IPS DF 6.9 (cell line): ENCODE measurements at regions not wholly inside any gene's neighbourhood (a gene's known extent, or its start where the extent isn't known, plus 50 kb on each side); places are given as distances from the start of the nearest gene placed in this dataset.

Experiments used
- DNase-seq: peaks from one replicate; pipeline ENCODE4 v3.0.0-alpha.2; 2013; ENCODE audit warnings: low read depth, low spot score
- H3K27ac ChIP-seq: one replicate; pipeline ENCODE4 v1.5.1; 2013; ENCODE audit warnings: low read length, control low read depth
- H3K27me3 ChIP-seq: 2 replicates; pipeline ENCODE4 v1.6.1; 2013; ENCODE audit warnings: mild to moderate bottlenecking, low read length; ENCODE audit not compliant: control insufficient read depth, insufficient read depth
- H3K36me3 ChIP-seq: 2 replicates; pipeline ENCODE4 v1.6.1; 2013; ENCODE audit warnings: low read length; ENCODE audit not compliant: control insufficient read depth, insufficient read depth
- H3K4me1 ChIP-seq: 2 replicates; pipeline ENCODE4 v1.6.1; 2013; ENCODE audit warnings: low read length; ENCODE audit not compliant: control insufficient read depth, insufficient read depth
- H3K4me3 ChIP-seq: 2 replicates; pipeline ENCODE4 v1.5.1; 2013; ENCODE audit warnings: mild to moderate bottlenecking, low read length
- H3K9me3 ChIP-seq: 2 replicates; pipeline ENCODE4 v1.6.1; 2013; ENCODE audit warnings: low read length, inconsistent platforms; ENCODE audit not compliant: control insufficient read depth, insufficient read depth
- WGBS: extraction: QIAGEN DNeasy Blood & Tissue Kit; methylation state at CpG from one replicate; pipeline ENCODE4 v1.1.7; 2013; ENCODE audit warnings: mixed read lengths, missing lambda C conversion rate; ENCODE audit not compliant: insufficient read length, insufficient coverage; 5-methylcytosine and 5-hydroxymethylcytosine counted together

- no peaks in the 10 kb centered on the region for H3K36me3 ChIP-seq
- H3K4me1 ChIP-seq, result no peaks in the 10 kb centered on the region
- no peak overlapping the region for H3K27ac ChIP-seq
- no peak for DNase-seq
- no peaks in the 10 kb centered on the region for H3K9me3 ChIP-seq
- no peaks in the 10 kb centered on the region for H3K27me3 ChIP-seq
- no CpG with 5 or more reads among the region's 5 CpGs for WGBS
- H3K4me3 ChIP-seq, result no peak overlapping the region
Observed at GRCh38 chr9:607417-607816, 234.1 kb upstream of the DMRT1 start.

GRCh38 chr9:613771-614347 is 227.6 kb upstream of the DMRT1 start:
- peaks cover 2% of the 10 kb centered on the region; the same call in 1 of the 2 replicates for H3K4me1 ChIP-seq
- no peaks in the 10 kb centered on the region for H3K9me3 ChIP-seq
- no peak overlapping the region for H3K27ac ChIP-seq
- no peaks in the 10 kb centered on the region for H3K27me3 ChIP-seq
- no peaks in the 10 kb centered on the region for H3K36me3 ChIP-seq
- H3K4me3 ChIP-seq, result no peak overlapping the region
- peak; percentile 41 for DNase-seq
- no CpG with 5 or more reads among the region's 7 CpGs for WGBS

DNA sequence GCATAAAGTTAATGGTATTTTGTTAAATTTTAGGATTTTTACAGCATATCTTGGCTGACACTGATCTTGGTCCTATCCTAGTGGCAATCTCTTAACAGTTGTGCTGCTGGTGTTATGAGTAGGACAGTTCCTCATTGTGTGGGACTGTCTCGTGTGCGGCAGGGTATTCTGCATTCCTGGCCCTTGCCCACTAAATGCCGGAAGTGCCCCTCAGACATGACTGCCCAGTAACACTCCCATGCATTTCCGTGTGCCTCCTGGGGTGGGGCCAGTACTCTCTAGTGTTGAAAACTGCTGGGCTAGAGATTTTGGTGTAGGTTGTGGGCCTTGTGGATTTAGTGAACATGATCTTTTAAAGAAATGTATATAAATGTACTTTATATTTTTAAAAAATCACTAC is 227.1 kb upstream of the DMRT1 start:
- no CpG with 5 or more reads among the region's 4 CpGs for WGBS
- Histone ChIP-seq H3K27ac (no peak overlapping the region), H3K27me3 (no peaks in the 10 kb centered on the region), H3K4me1 (peaks cover 2% of the 10 kb centered on the region; the same call in 1 of the 2 replicates), H3K4me3 (no peak overlapping the region), H3K9me3 (no peaks in the 10 kb centered on the region), H3K36me3 (no peaks in the 10 kb centered on the region)
- no peak for DNase-seq

- Histone ChIP-seq H3K36me3 (no peaks in the 10 kb centered on the region), H3K4me3 (no peak overlapping the region), H3K27me3 (no peaks in the 10 kb centered on the region), H3K27ac (no peak overlapping the region), H3K9me3 (no peaks in the 10 kb centered on the region), H3K4me1 (peaks cover 2% of the 10 kb centered on the region; the same call in 1 of the 2 replicates)
- WGBS, result no CpG with 5 or more reads among the region's 3 CpGs
- DNase-seq, result no peak
Observed at GRCh38 chr9:615756-616155, 225.7 kb upstream of the DMRT1 start.

DNA sequence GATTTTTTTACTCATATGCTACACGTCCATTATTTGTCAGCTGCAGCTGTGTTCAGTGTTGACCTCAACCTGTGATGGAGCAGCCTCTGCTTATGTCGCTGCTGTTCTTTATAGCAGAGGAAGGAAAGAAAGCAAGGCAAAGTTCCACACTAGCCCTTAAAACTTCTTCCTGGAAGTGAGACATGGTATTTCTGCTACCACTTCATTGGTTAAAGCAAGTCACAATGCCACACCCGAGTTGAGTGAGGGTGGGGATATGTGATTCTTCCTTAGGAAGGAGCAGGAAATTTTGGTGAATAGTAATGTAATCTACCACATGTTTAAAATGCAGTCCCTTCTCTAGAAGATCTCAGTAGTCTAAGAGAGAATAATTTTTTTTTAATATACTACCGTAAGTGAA is 224.8 kb upstream of the DMRT1 start:
- no peak for DNase-seq
- Histone ChIP-seq H3K36me3 (no peaks in the 10 kb centered on the region), H3K27me3 (no peaks in the 10 kb centered on the region), H3K4me1 (peaks cover 2% of the 10 kb centered on the region; the same call in 1 of the 2 replicates), H3K4me3 (no peak overlapping the region), H3K27ac (no peak overlapping the region), H3K9me3 (no peaks in the 10 kb centered on the region)
- WGBS, result no CpG with 5 or more reads among the region's 4 CpGs

DNA sequence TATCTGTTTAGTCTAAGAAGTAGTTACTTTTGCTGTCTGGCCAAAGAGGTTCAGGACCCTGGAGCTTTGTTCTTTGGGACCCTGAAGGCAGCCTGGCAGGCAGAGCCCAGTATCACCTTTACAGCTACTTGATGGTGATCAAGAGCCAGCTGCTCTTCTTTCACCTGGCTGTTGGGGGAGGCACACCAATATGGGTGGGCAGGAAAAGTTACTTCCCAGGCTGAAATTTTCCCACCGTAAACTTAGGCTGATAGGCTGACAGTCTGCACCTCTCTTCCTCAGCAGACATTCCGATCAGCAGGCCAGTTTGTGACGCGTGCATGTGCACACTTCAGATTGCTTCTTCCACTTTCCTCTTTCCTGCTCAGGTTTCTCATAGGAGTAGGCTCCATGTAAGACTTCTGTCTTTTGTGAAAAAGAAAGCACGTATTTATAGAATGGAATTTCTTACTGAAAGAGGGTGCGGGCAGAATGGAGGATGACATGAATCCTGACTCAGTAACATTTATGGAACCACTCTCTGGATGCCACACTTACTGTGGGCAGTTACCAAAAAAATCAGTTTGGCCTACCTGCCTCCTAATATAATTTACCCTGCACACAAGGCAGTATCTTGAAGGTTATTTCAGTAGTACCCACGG is 223.9 kb upstream of the DMRT1 start:
- Histone ChIP-seq H3K27ac (no peak overlapping the region), H3K4me1 (peaks cover 2% of the 10 kb centered on the region; the same call in 1 of the 2 replicates), H3K4me3 (no peak overlapping the region), H3K36me3 (no peaks in the 10 kb centered on the region), H3K27me3 (no peaks in the 10 kb centered on the region), H3K9me3 (no peaks in the 10 kb centered on the region)
- no CpG with 5 or more reads among the region's 7 CpGs for WGBS
- DNase-seq, result no peak

DNA sequence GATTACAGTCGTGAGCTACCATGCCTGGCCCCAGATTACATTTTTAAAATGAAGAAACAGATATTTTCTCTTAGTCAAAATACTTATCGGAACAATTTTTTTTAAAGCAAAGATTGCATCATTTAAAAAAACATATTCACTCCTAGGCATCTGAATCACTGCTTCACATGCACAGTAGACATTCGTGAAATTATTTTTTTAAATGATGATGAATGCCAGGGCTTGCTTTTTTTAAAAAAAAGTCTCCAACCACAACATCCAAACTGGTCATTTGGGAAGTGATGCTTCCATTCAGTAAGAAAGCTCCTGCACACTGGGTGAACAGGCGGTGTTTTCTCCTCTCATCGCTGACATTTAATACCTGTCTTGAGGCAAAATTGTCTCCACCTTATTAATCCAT is 223.0 kb upstream of the DMRT1 start:
- H3K27ac ChIP-seq, result no peak overlapping the region
- DNase-seq, result no peak
- no peaks in the 10 kb centered on the region for H3K9me3 ChIP-seq
- no peaks in the 10 kb centered on the region for H3K27me3 ChIP-seq
- peaks cover 2% of the 10 kb centered on the region; the same call in 1 of the 2 replicates for H3K4me1 ChIP-seq
- WGBS, result no CpG with 5 or more reads among the region's 5 CpGs
- no peak overlapping the region for H3K4me3 ChIP-seq
- no peaks in the 10 kb centered on the region for H3K36me3 ChIP-seq

DNA sequence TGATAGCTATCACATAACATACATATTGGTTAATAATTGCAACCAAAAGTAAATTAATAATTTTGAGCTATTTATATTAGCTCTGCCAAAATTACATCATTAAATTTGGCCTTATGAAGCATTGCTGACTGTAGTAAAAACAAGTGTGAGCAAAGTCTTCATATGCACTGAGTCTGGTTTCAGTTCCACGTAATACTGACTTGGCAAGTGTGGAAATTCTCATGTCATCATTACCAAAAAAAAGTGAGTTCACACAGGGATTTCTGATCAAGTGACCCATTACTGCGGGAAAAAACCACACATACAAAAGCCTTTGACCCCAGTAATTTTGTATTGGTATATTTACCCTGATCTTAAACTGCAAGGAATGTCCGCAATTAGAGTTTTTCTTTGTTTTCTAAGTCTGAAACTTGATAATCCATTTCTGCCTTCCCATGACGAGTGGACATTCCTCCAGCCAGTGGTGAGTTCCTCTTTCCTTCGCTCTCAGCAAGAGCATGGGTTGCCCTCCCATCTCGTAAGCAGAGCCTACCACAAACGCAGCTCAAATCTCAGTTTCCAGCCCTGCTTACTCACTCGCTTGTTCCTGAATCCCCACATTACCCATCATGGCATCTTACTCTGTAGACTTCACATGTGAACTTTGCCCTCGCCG is 220.2 kb upstream of the DMRT1 start:
- no peak overlapping the region for H3K27ac ChIP-seq
- H3K4me3 ChIP-seq, result no peak overlapping the region

DNA sequence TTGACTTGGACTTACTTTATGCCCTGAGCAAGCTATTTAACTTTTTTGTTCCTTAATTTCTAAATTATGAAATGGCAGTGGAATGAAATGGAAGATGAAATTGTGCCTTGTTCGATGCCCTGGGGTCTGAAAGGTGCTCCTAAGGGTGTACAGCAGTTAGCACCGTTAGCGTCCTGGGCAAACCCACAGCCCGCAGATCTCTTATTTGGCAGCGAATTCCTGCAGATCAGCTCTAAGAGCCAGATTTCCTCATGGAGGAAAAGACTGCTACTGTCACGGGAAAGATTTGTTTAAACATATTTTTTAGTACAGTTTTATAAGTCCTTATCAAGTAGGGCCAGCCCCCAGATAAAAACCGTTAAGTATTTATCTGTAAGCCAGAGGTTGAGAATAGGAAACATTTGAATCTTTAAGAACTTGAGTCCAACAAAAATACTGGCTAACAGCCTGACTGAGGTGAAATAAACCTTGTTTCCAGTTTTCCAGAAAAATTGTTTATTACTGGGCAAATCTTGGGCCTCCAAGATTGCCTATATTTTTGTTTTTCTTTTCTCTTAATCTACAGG is 216.5 kb upstream of the DMRT1 start:
- WGBS, result no CpG with 5 or more reads among the region's 7 CpGs
- no peak overlapping the region for H3K27ac ChIP-seq
- no peaks in the 10 kb centered on the region for H3K36me3 ChIP-seq
- no peak overlapping the region for H3K4me3 ChIP-seq
- H3K27me3 ChIP-seq, result no peaks in the 10 kb centered on the region
- DNase-seq, result no peak
- H3K4me1 ChIP-seq, result peaks cover 1% of the 10 kb centered on the region; the same call in 1 of the 2 replicates
- H3K9me3 ChIP-seq, result no peaks in the 10 kb centered on the region

More for the DNA sequence above, 220.2 kb upstream of the DMRT1 start:
- H3K9me3 ChIP-seq, result no peaks in the 10 kb centered on the region
- WGBS, result no CpG with 5 or more reads among the region's 10 CpGs
- no peaks in the 10 kb centered on the region for H3K4me1 ChIP-seq
- H3K36me3 ChIP-seq, result no peaks in the 10 kb centered on the region
- no peaks in the 10 kb centered on the region for H3K27me3 ChIP-seq
- no peak for DNase-seq

- Histone ChIP-seq H3K9me3 (no peaks in the 10 kb centered on the region), H3K27ac (no peak overlapping the region), H3K36me3 (no peaks in the 10 kb centered on the region), H3K4me1 (peaks cover 1% of the 10 kb centered on the region; the same call in 1 of the 2 replicates), H3K4me3 (no peak overlapping the region), H3K27me3 (no peaks in the 10 kb centered on the region)
- no peak for DNase-seq
- no CpG with 5 or more reads among the region's 3 CpGs for WGBS
Observed at GRCh38 chr9:625613-626012, 215.9 kb upstream of the DMRT1 start.
